Astrocyte (in vitro differentiated cells and primary cell): ENCODE measurements at regions not wholly inside any gene's neighbourhood (a gene's known extent, or its start where the extent isn't known, plus 50 kb on each side); places are given as distances from the start of the nearest gene placed in this dataset.

Source experiments
- DNase-seq: peaks from one replicate; pipeline ENCODE4 v3.0.0-alpha.2; 2010; ENCODE audit warnings: low read depth
- FAIRE-seq: peaks from 2 replicates; lab custom pipeline; 2011; peaks lifted over from hg19 to GRCh38; lab: Jason Lieb, UNC
- H2AFZ ChIP-seq: 2 replicates; pipeline ENCODE4 v1.6.0; 2012; ENCODE audit warnings: low read depth, low read length, inconsistent platforms
- H3K27ac ChIP-seq: 2 replicates; pipeline ENCODE4 v1.5.1; 2011; ENCODE audit warnings: low read depth, low read length, inconsistent platforms
- H3K27me3 ChIP-seq: 2 replicates; pipeline ENCODE4 v1.6.0; 2011; ENCODE audit warnings: low read length, inconsistent platforms; ENCODE audit not compliant: insufficient read depth
- H3K36me3 ChIP-seq: 2 replicates; pipeline ENCODE4 v1.5.1; 2011; ENCODE audit warnings: low read length, inconsistent platforms; ENCODE audit not compliant: insufficient read depth
- H3K4me1 ChIP-seq: 2 replicates; pipeline ENCODE4 v1.5.1; 2011; ENCODE audit warnings: low read length, inconsistent platforms; ENCODE audit not compliant: insufficient read depth
- H3K4me2 ChIP-seq: 2 replicates; pipeline ENCODE4 v1.6.0; 2012; ENCODE audit warnings: low read length, inconsistent platforms
- H3K4me3 ChIP-seq: 2 replicates; pipeline ENCODE4 v1.5.1; 2011; ENCODE audit warnings: low read depth, mild to moderate bottlenecking, low read length, inconsistent platforms; ENCODE audit not compliant: insufficient read depth
- H3K79me2 ChIP-seq: 2 replicates; pipeline ENCODE4 v1.6.0; 2012; ENCODE audit warnings: mild to moderate bottlenecking, low read length, inconsistent platforms; ENCODE audit not compliant: insufficient read depth
- H3K9ac ChIP-seq: 2 replicates; pipeline ENCODE4 v1.6.0; 2012; ENCODE audit warnings: mild to moderate bottlenecking, low read length, inconsistent platforms
- H3K9me3 ChIP-seq: 2 replicates; pipeline ENCODE4 v1.5.1; 2012; ENCODE audit warnings: low read depth, mild to moderate bottlenecking, low read length, inconsistent platforms; ENCODE audit not compliant: insufficient read depth
- H4K20me1 ChIP-seq: 2 replicates; pipeline ENCODE4 v1.6.0; 2012; ENCODE audit warnings: low read length, inconsistent platforms; ENCODE audit not compliant: insufficient read depth
- H3K27ac Mint-ChIP-seq: one replicate; pipeline ENCODE4 v1.8.0; 2021; ENCODE audit warnings: mild to moderate bottlenecking, mixed read lengths; ENCODE audit not compliant: unreplicated experiment
- H3K27me3 Mint-ChIP-seq: one replicate; pipeline ENCODE4 v1.8.0; 2021; ENCODE audit warnings: low read depth, mixed read lengths; ENCODE audit not compliant: unreplicated experiment
- H3K36me3 Mint-ChIP-seq: one replicate; pipeline ENCODE4 v1.8.0; 2021; ENCODE audit warnings: low read depth, mixed read lengths; ENCODE audit not compliant: unreplicated experiment
- H3K4me1 Mint-ChIP-seq: one replicate; pipeline ENCODE4 v1.8.0; 2021; ENCODE audit warnings: low read depth, mixed read lengths; ENCODE audit not compliant: unreplicated experiment
- H3K4me3 Mint-ChIP-seq: one replicate; pipeline ENCODE4 v1.8.0; 2021; ENCODE audit warnings: mild to moderate bottlenecking, moderate library complexity, mixed read lengths; ENCODE audit not compliant: unreplicated experiment
- H3K9me3 Mint-ChIP-seq: one replicate; pipeline ENCODE4 v1.8.0; 2021; ENCODE audit warnings: mild to moderate bottlenecking, mixed read lengths; ENCODE audit not compliant: unreplicated experiment
- CTCF ChIP-seq: IDR thresholded peaks from 2 replicates; pipeline ENCODE4 v1.5.1; 2011; ENCODE audit warnings: low read depth, mild to moderate bottlenecking, inconsistent platforms, low read length, moderate library complexity; ENCODE audit not compliant: insufficient read depth
- EZH2 ChIP-seq: IDR thresholded peaks from 2 replicates; pipeline ENCODE4 v1.6.1; 2012; ENCODE audit warnings: mild to moderate bottlenecking, low read length, inconsistent platforms; ENCODE audit not compliant: insufficient read depth

DNA sequence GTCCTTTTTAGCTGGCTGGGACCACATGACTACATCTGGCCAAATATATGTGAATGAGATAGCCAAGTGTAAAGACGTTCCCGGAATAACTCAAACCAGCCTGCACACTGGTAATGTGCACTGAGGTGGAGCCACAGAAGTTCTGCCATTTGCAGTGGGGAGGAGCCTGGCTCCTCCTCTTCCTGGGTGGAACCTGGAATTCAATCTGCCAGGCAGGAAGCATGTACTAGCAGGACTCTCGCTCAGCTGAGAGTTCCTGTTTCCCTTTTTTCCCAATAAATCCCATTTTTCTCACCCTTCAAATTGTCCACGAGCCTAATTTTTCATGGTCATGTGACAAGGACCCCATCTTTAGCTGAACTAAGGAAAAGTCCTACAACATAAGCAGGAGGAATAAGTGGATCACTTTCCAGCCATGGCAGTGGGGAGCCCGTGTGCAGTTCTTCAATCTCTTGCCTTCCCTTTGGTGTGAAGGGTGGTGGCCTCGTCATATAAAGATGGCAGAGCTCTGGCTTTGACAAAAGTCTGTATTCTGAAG lies 183.2 kb downstream of the UXS1 start:
- Histone ChIP-seq H3K36me3 (no peaks in the 10 kb centered on the region), H3K79me2 (no peaks in the 10 kb centered on the region), H2AFZ (no peak overlapping the region), H3K27me3 (no peaks in the 10 kb centered on the region), H3K9ac (no peak overlapping the region), H3K9me3 (no peaks in the 10 kb centered on the region), H3K27ac (no peak overlapping the region), H3K4me1 (no peaks in the 10 kb centered on the region), H4K20me1 (no peaks in the 10 kb centered on the region), H3K4me3 (no peak overlapping the region), H3K4me2 (no peak overlapping the region)
- TF ChIP-seq CTCF = no peak
- no peak for TF ChIP-seq EZH2
- DNase-seq (no peak), FAIRE-seq (no peak)
- Mint-ChIP-seq H3K9me3 (peaks cover 24% of the 10 kb centered on the region), H3K36me3 (no peaks in the 10 kb centered on the region), H3K27ac (no peak overlapping the region), H3K27me3 (peaks cover 5% of the 10 kb centered on the region), H3K4me3 (no peak overlapping the region), H3K4me1 (no peaks in the 10 kb centered on the region)

GRCh38 chr2:106009096-106009495 lies 185.0 kb downstream of the UXS1 start:
- H3K9me3 ChIP-seq = no peaks in the 10 kb centered on the region
- H3K27ac ChIP-seq = no peak overlapping the region
- Mint-ChIP-seq H3K27ac (no peak overlapping the region), H3K4me3 (no peak overlapping the region), H3K9me3 (peaks cover 27% of the 10 kb centered on the region), H3K27me3 (no peaks in the 10 kb centered on the region), H3K36me3 (no peaks in the 10 kb centered on the region), H3K4me1 (no peaks in the 10 kb centered on the region)
- TF ChIP-seq EZH2 (no peak), CTCF (no peak)
- no peak overlapping the region for H2AFZ ChIP-seq
- no peaks in the 10 kb centered on the region for H3K4me1 ChIP-seq
- H3K9ac ChIP-seq = no peak overlapping the region
- H3K36me3 ChIP-seq = no peaks in the 10 kb centered on the region
- DNase-seq = no peak
- H3K27me3 ChIP-seq = no peaks in the 10 kb centered on the region
- no peak overlapping the region for H3K4me2 ChIP-seq
- FAIRE-seq = no peak
- H3K79me2 ChIP-seq = no peaks in the 10 kb centered on the region
- no peaks in the 10 kb centered on the region for H4K20me1 ChIP-seq
- no peak overlapping the region for H3K4me3 ChIP-seq

DNA sequence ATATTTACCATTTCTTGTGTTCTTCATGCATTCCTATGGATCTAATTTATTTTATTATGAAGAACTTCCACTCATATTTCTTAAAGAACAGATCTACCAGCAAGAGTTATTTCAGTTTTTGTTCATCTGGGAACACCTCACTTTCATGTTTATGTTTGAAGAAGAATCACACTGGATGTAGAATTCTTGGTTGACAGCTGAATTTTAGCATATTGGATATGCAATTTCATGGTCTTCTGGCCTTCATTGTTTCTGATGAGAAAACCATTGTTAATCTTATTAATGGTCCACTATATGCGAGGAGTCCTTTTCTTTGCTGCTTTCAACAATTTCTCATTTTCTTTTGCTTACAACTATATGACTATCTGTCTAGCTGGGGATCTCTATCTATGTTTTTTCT lies 189.2 kb downstream of the UXS1 start:
- no peaks in the 10 kb centered on the region for H3K27me3 Mint-ChIP-seq
- no peaks in the 10 kb centered on the region for H3K27me3 ChIP-seq
- no peak for DNase-seq
- peaks cover 26% of the 10 kb centered on the region for H3K9me3 Mint-ChIP-seq
- no peaks in the 10 kb centered on the region for H3K4me1 Mint-ChIP-seq
- H3K9ac ChIP-seq = no peak overlapping the region
- H3K4me1 ChIP-seq = no peaks in the 10 kb centered on the region
- no peak overlapping the region for H3K4me3 ChIP-seq
- no peaks in the 10 kb centered on the region for H4K20me1 ChIP-seq
- no peak overlapping the region for H3K27ac ChIP-seq
- H3K4me2 ChIP-seq = no peak overlapping the region
- no peaks in the 10 kb centered on the region for H3K79me2 ChIP-seq
- no peak overlapping the region for H3K27ac Mint-ChIP-seq
- no peaks in the 10 kb centered on the region for H3K36me3 ChIP-seq
- H3K4me3 Mint-ChIP-seq = no peak overlapping the region
- TF ChIP-seq EZH2 (no peak), CTCF (no peak)
- no peaks in the 10 kb centered on the region for H3K36me3 Mint-ChIP-seq
- H2AFZ ChIP-seq = no peak overlapping the region
- H3K9me3 ChIP-seq = no peaks in the 10 kb centered on the region
- no peak for FAIRE-seq
